CD4-positive, alpha-beta T cell (primary cell): ENCODE measurements at regions not wholly inside any gene's neighbourhood (a gene's known extent, or its start where the extent isn't known, plus 50 kb on each side); places are given as distances from the start of the nearest gene placed in this dataset.

Source experiments
- ATAC-seq: fragments of 200-7000 bp; cut with Tn5 transposase; one replicate; pipeline ENCODE4 v1.10.0; 2022; ENCODE audit warnings: mild to moderate bottlenecking; ENCODE audit not compliant: poor library complexity
- CTCF ChIA-PET: fragments of 350-600 bp; sonication (Branson Sonifier 250); formaldehyde crosslinking; loops from one replicate; lab custom pipeline; 2021; ENCODE audit warnings: antibody characterized with exemption, inconsistent platforms; lab: Charles Lee
- POLR2A ChIA-PET: fragments of 350-600 bp; sonication (Branson Sonifier 250); formaldehyde crosslinking; loops from one replicate; lab custom pipeline; 2021; ENCODE audit warnings: antibody characterized with exemption, inconsistent platforms; lab: Charles Lee
- DNase-seq, 14 experiments: peaks; one replicate each; pipeline ENCODE4 v3.0.0-alpha.2; 2013 to 2020; ENCODE audit warnings: mixed read lengths in 2 of 14
- H3K27ac ChIP-seq, 2 donors: one replicate each; pipeline versions ENCODE4 v1.5.1 to v1.7.0; 2013; ENCODE audit warnings: low read length in 2 of 2, low read depth in 1 of 2, mild to moderate bottlenecking in 1 of 2
- H3K27me3 ChIP-seq, 2 experiments: 1 replicate in 1 of 2; 2 replicates in 1 of 2; pipeline versions ENCODE4 v1.6.1 to v1.7.0; 2013; ENCODE audit warnings: low read length in 2 of 2, control low read depth in 1 of 2, mild to moderate bottlenecking in 1 of 2, moderate library complexity in 1 of 2; ENCODE audit not compliant: insufficient read depth in 2 of 2, control insufficient read depth in 1 of 2
- H3K36me3 ChIP-seq: one replicate; pipeline ENCODE4 v1.6.1; 2013; ENCODE audit warnings: low read length, control low read depth; ENCODE audit not compliant: insufficient read depth
- H3K4me1 ChIP-seq: one replicate; pipeline ENCODE4 v1.6.1; 2013; ENCODE audit warnings: low read length, control low read depth; ENCODE audit not compliant: insufficient read depth
- H3K4me3 ChIP-seq: one replicate; pipeline ENCODE4 v1.5.1; 2013; ENCODE audit warnings: mild to moderate bottlenecking, low read length, moderate library complexity
- H3K9me3 ChIP-seq, 2 experiments: 1 replicate in 1 of 2; 2 replicates in 1 of 2; pipeline versions ENCODE4 v1.6.1 to v1.7.0; 2013; ENCODE audit warnings: low read length in 2 of 2, mild to moderate bottlenecking in 2 of 2, control low read depth in 1 of 2, moderate library complexity in 1 of 2; ENCODE audit not compliant: control insufficient read depth in 1 of 2, insufficient read depth in 1 of 2
- H3K27ac Mint-ChIP-seq: one replicate; pipeline ENCODE4 v1.8.0; 2020; ENCODE audit warnings: mixed read lengths
- H3K27me3 Mint-ChIP-seq: one replicate; pipeline ENCODE4 v1.8.0; 2021; ENCODE audit warnings: mixed read lengths
- H3K36me3 Mint-ChIP-seq: one replicate; pipeline ENCODE4 v1.8.0; 2021; ENCODE audit warnings: low read depth, mixed read lengths
- H3K4me1 Mint-ChIP-seq: one replicate; pipeline ENCODE4 v1.8.0; 2021; ENCODE audit warnings: low read depth, mixed read lengths
- H3K4me3 Mint-ChIP-seq: one replicate; pipeline ENCODE4 v1.8.0; 2020; ENCODE audit warnings: mild to moderate bottlenecking, mixed read lengths
- H3K9me3 Mint-ChIP-seq: one replicate; pipeline ENCODE4 v1.8.0; 2020; ENCODE audit warnings: mixed read lengths
- CTCF ChIP-seq: fragments of 200-600 bp; IDR thresholded peaks from one replicate; pipeline ENCODE4 v1.8.0; 2022; ENCODE audit warnings: antibody characterized with exemption, mild to moderate bottlenecking
- intact Hi-C, 2 experiments: fragments of 100-400 bp; cut with DNase I in 1 of 2; cut with micrococcal nuclease in 1 of 2; formaldehyde crosslinking; loops; one replicate each; pipeline versions ENCODE4 v1.15.1 to v1.9.0; 2023 to 2025; cut with DNase I, micrococcal nuclease

- H3K4me3 ChIP-seq: no peak overlapping the region
- Mint-ChIP-seq H3K27me3 (peaks cover 38% of the 10 kb centered on the region), H3K9me3 (no peaks in the 10 kb centered on the region), H3K4me1 (no peaks in the 10 kb centered on the region), H3K4me3 (no peak overlapping the region), H3K27ac (no peak overlapping the region), H3K36me3 (no peaks in the 10 kb centered on the region)
- intact Hi-C loops: no loop called here
- CTCF ChIA-PET: no interaction called here
- no peaks in the 10 kb centered on the region for H3K36me3 ChIP-seq
- no peak overlapping the region for H3K27ac ChIP-seq
- no peak for TF ChIP-seq CTCF
- POLR2A ChIA-PET: no interaction called here
- H3K9me3 ChIP-seq: peaks cover 0 to 6% of the 10 kb centered on the region in 2 experiments
- peaks cover 0 to 4% of the 10 kb centered on the region in 2 experiments for H3K27me3 ChIP-seq
- DNase-seq (no peak), ATAC-seq (no peak)
- H3K4me1 ChIP-seq: no peaks in the 10 kb centered on the region
Measured at GRCh38 chr1:30253807-30254440, 469.5 kb downstream of the MATN1 start.

DNA sequence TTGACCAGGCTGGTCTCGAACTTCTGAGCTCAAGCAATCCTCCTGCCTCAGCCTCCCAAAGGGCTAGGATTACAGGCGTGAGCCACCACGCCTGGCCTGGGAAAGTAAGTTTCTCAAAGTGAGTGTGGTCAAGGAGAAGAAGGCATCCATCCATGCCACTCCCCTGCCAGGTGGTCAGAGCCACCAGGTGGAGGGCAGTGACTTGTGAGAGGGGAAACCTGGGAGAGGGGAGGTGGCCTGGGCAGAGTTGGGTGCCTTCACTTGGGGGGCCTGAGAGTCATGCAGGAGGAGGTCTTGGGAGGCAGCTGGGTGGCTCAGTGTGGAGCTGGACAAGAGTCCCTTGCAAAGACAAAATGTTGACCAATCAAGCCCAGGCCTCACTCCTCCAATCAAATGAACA is 470.0 kb downstream of the MATN1 start:
- ATAC-seq (no peak), DNase-seq (no peak)
- no peaks in the 10 kb centered on the region for H3K36me3 Mint-ChIP-seq
- Histone ChIP-seq H3K4me1 (no peaks in the 10 kb centered on the region), H3K36me3 (no peaks in the 10 kb centered on the region), H3K27me3 (peaks cover 0 to 6% of the 10 kb centered on the region in 2 experiments), H3K27ac (no peak overlapping the region), H3K9me3 (peaks cover 0 to 6% of the 10 kb centered on the region in 2 experiments), H3K4me3 (no peak overlapping the region)
- intact Hi-C loops: no loop called here
- peaks cover 33% of the 10 kb centered on the region for H3K27me3 Mint-ChIP-seq
- ChIA-PET CTCF (no interaction called here), POLR2A (no interaction called here)
- no peak for TF ChIP-seq CTCF
- no peak overlapping the region for H3K4me3 Mint-ChIP-seq
- H3K27ac Mint-ChIP-seq: no peak overlapping the region
- no peaks in the 10 kb centered on the region for H3K9me3 Mint-ChIP-seq
- H3K4me1 Mint-ChIP-seq: no peaks in the 10 kb centered on the region

DNA sequence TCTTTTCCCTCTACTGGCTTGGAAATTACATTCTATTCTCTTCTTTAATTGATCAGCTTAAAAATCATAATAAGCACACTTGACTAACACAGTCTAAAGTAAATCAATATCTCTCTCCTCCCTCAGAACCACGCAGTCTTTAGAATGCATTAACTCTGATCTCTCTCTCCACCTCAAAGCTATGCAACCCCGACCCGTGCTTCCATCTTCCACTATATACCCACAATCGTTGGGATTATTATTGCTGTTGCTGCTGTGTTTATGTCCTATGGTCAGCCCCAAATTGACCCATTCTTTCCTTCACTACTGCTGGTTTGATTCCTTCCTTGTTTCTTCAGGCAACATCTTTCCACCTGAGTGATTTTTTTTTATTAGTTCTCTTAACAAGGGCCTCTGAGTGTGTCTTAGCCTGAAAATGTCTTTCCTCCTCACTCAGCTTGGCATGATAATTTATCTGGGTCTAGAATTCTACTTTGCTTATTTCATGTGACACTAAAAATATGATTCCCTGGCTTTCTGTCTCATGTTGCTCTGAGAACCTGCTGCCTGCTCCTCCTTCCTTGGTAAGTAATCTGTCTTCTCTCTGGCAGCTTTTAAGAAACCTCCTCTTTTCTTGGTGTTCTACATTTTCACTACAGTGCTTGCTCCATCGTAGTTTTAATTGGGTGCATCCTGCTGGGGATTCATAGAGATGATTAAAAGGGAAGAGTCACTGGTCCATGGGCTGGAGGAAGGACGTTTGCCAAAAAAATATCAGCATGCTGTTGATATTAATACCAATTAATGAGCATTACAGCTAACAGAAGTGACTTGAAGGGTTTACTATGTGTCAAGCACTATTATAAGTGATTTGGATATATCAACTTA is 472.2 kb downstream of the MATN1 start:
- Mint-ChIP-seq H3K4me1 (no peaks in the 10 kb centered on the region), H3K9me3 (no peaks in the 10 kb centered on the region)
- DNase-seq: no peak

More for the DNA sequence above, 472.2 kb downstream of the MATN1 start:
- no peak overlapping the region for H3K27ac ChIP-seq
- H3K4me3 Mint-ChIP-seq: no peak overlapping the region
- H3K27me3 Mint-ChIP-seq: peaks cover 23% of the 10 kb centered on the region
- TF ChIP-seq CTCF: no peak
- intact Hi-C loops: no loop called here
- no peak overlapping the region for H3K27ac Mint-ChIP-seq
- no peak overlapping the region for H3K4me3 ChIP-seq
- POLR2A ChIA-PET: no interaction called here
- H3K27me3 ChIP-seq: peaks cover 0 to 6% of the 10 kb centered on the region in 2 experiments
- no peaks in the 10 kb centered on the region for H3K36me3 Mint-ChIP-seq
- H3K36me3 ChIP-seq: no peaks in the 10 kb centered on the region
- CTCF ChIA-PET: interaction anchor here (0.9 kb wide), 1 partner anchor 13 kb away, joined by 4 read pairs; no protein-coding TSS in a partner anchor
- ATAC-seq: no peak
- no peaks in the 10 kb centered on the region for H3K4me1 ChIP-seq
- no peaks in the 10 kb centered on the region for H3K9me3 ChIP-seq
